GM12874 (cell line): ENCODE measurements at regions not wholly inside any gene's neighbourhood (a gene's known extent, or its start where the extent isn't known, plus 50 kb on each side); places are given as distances from the start of the nearest gene placed in this dataset.

Experiments
- TF ChIP-seq, protein P1 (sequence below): IDR thresholded peaks from 2 replicates; pipeline ENCODE4 v1.5.1; 2011; ENCODE audit warnings: low read depth, mild to moderate bottlenecking, control low read depth, low read length, moderate library complexity; ENCODE audit not compliant: insufficient read depth

DNA sequence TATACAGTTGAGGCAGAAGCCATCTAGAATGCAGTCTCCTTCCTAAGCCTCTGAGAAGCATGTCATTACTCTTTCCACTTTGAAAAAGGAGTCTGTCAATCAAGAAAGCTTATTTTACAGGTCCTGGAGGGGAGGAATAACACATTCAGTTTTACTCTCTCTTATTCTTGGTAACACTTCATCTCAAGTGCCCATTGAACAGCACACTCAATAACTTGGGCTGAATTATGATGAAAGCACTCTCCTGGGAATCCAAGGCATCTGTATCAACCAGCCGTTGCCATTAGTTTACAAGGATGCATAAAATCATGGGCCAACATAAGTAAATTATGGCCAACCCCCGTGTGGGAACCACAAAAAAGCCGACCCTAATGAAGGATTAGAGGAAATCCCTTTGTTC lies 282.4 kb downstream of the C4orf33 start:
- TF ChIP-seq, protein P1, sequence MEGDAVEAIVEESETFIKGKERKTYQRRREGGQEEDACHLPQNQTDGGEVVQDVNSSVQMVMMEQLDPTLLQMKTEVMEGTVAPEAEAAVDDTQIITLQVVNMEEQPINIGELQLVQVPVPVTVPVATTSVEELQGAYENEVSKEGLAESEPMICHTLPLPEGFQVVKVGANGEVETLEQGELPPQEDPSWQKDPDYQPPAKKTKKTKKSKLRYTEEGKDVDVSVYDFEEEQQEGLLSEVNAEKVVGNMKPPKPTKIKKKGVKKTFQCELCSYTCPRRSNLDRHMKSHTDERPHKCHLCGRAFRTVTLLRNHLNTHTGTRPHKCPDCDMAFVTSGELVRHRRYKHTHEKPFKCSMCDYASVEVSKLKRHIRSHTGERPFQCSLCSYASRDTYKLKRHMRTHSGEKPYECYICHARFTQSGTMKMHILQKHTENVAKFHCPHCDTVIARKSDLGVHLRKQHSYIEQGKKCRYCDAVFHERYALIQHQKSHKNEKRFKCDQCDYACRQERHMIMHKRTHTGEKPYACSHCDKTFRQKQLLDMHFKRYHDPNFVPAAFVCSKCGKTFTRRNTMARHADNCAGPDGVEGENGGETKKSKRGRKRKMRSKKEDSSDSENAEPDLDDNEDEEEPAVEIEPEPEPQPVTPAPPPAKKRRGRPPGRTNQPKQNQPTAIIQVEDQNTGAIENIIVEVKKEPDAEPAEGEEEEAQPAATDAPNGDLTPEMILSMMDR: no peak

DNA sequence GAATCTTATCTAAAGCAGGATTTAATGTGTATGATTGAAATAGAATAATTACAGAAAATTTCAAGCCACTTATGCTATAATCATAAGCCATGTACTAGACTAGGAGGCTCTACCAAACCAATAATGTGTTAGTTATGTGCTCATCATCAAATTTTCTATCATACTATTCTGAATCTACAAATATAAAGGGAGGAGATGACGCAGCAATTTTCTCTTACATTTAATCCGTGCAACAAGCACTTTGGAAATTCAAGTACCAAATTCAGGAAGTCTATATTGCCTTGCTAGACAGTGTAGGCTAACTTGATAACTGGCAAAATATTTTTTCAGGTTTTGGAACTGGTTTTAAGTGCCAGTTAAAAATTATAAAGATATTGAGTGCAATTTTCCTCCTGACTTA lies 283.5 kb downstream of the C4orf33 start:
- TF ChIP-seq, protein P1: no peak

DNA sequence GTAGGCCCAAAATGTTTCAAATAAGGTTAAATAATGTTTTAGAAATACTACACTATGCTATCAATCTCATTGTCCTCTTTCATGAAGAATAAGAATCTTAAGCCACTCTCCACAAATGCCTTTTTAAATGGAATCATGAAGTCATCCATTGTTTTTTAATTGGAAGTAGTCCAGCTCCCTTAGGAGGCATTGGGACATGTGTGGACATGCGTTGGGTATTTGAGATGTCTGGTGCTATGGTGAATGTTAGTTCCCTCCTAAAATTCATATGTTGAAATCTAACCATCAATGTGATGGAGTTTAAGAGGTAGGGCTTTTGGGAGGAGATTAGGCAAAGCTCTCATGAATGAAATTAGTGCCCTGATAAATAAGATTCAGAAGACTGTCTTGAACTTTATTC lies 289.0 kb downstream of the C4orf33 start:
- TF ChIP-seq, protein P1: no peak

DNA sequence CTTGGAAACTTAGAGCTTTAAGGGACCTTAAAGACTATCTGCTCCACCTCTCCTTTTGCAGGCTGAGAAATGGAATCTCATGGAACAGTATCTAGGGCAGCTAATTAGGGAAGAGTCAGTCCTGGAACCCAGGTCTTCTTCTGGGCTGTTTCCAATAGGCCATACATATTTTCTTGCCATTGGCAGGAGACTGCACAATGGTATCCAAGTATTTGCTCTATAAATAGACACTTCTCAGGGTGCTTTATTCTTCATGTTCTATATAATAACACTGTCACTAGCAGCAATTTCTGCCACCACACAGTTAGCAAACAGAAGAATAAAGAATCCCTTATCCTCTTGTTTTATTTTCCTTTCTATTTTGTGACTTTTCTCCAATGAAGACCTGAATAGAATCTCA lies 291.7 kb downstream of the C4orf33 start:
- TF ChIP-seq, protein P1: no peak

DNA sequence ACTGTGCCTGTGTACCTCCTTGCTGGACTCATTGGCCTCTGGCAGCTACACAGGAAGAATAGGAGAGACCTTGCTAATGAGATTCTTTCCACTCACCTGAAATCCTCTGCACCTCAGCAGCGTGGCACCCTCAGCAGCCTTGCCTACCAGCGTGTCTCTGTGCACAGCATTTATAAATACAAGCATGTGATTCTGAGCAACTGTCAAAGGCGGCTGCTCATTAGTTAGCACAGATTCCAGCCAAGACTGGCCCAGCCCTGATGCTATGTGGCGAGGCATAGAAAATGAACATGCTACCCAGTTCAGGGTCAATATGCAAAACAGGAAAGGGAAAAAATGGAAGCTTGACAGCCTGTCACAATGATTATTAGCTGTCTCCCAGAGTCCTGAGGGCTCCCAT lies 298.0 kb downstream of the C4orf33 start:
- TF ChIP-seq, protein P1: no peak

DNA sequence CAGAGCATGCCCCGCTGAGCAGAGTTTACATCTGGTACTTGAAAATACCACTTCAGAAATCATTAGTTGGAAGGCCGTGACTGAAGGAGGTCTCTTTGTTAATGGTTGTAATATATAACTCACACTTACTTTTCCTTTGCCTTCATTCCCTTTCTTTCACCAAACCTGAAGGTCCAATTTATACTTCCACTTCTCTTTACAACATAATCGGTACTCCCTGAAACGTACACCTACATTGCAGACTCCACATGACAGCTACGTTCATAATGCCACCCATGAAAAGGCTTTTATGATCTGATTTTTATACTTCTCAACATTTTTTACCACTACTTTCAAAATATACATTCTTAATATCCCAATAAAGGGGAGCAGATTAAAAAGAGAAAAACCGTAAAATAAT lies 298.7 kb downstream of the C4orf33 start:
- TF ChIP-seq, protein P1: no peak

DNA sequence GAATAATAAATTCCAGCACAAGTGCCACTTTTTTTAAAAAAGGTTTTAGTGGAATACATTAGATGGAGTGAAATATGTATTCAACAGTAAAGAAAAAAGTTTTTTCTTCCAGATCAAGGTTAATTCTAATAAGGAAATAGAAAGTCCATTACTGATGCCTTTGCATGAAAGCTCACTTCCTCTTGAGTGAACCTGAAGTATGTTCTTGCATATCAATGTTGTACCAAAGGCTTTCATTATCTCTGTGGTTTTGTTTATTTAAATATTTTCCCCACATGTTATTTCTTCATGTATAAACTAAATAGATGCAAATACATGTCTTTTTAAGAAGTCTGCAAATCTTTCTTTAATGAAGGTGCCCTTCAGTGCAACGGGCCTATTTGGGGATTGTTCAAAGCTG lies 307.9 kb downstream of the C4orf33 start:
- TF ChIP-seq, protein P1: no peak

DNA sequence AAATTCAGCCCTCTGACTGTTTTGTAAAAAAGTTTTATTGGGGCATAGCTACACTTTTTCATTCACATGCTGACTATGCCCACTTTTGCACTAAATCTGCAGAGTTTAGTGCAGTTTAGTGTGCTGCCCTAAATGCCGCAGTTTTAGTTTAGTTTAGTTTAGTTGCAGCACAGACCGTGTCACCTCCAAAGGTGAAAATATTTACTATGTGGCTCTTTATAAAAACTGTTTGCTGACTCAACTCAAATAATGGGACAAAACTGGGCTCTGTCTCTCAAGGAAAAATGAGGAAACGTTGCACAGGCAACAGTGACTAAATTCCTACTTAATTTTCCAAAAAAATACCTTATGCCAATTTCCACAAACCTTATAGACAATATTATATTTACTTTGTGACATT lies 314.2 kb downstream of the C4orf33 start:
- TF ChIP-seq, protein P1: no peak
